Adrenal gland (tissue), 5 donors: ENCODE measurements at regions not wholly inside any gene's neighbourhood (a gene's known extent, or its start where the extent isn't known, plus 50 kb on each side); places are given as distances from the start of the nearest gene placed in this dataset.

Experiments
- POLR2A ChIP-seq, 2 donors: fragments of 450-650 bp; IDR thresholded peaks; one replicate each; pipeline ENCODE4 v1.6.1; 2017; ENCODE audit warnings: antibody characterized with exemption in 2 of 2, mild to moderate bottlenecking in 2 of 2, moderate library complexity in 1 of 2
- TF ChIP-seq, protein P1 (sequence below), 6 experiments: fragments of 450-650 bp in 4 of 6; fragments of 200-600 bp in 2 of 6; sonication (generic) in 1 of 6; IDR thresholded peaks; 1 replicate in 5 of 6; 2 replicates in 1 of 6; pipeline versions ENCODE4 v1.5.1 to v1.8.0; 2016 to 2021; ENCODE audit warnings: antibody characterized with exemption in 6 of 6, mild to moderate bottlenecking in 2 of 6, moderate library complexity in 1 of 6
- donor health status: DM: no; HTN: no; CAD: no.

DNA sequence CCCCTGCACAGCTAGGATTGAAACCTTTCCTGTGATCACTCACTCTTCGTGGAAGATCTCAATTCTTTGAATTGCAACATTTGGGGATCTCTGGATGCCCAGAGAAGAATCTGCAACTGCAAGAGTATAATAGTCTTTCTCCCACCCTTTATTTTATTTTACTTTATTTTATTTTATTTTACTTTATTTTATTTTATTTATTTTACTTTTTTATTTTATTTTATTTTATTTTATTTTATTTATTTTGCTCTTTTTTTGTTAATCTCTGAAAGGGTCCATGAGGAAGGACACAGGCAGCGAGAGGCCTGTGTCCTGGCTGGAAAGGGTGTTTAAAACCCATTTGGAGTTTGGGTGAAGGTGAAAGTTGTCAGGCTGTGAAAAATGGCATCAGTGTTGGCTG lies 181.4 kb downstream of the TMEM182 start:
- TF ChIP-seq, protein P1, sequence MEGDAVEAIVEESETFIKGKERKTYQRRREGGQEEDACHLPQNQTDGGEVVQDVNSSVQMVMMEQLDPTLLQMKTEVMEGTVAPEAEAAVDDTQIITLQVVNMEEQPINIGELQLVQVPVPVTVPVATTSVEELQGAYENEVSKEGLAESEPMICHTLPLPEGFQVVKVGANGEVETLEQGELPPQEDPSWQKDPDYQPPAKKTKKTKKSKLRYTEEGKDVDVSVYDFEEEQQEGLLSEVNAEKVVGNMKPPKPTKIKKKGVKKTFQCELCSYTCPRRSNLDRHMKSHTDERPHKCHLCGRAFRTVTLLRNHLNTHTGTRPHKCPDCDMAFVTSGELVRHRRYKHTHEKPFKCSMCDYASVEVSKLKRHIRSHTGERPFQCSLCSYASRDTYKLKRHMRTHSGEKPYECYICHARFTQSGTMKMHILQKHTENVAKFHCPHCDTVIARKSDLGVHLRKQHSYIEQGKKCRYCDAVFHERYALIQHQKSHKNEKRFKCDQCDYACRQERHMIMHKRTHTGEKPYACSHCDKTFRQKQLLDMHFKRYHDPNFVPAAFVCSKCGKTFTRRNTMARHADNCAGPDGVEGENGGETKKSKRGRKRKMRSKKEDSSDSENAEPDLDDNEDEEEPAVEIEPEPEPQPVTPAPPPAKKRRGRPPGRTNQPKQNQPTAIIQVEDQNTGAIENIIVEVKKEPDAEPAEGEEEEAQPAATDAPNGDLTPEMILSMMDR (IDR thresholded peaks at IDR 0.05): no peak
- TF ChIP-seq POLR2A (IDR thresholded peaks at IDR 0.05): no peak
